DMS153 treated with DMSO at 0.1 percent for 48 hours (cell line): ENCODE measurements at regions not wholly inside any gene's neighbourhood (a gene's known extent, or its start where the extent isn't known, plus 50 kb on each side); places are given as distances from the start of the nearest gene placed in this dataset.

Experiments used
- DNase-seq: peaks from one replicate; lab custom pipeline; 2025; ENCODE audit not compliant: unreplicated experiment; lab: John Stamatoyannopoulos, UW

GRCh38 chr10:133007360-133007858 is 65.0 kb upstream of the CFAP46 start:
- DNase-seq: no peak

- DNase-seq: no peak
These were observed 64.4 kb upstream of the CFAP46 start for GRCh38 chr10:133006806-133007205.

DNA sequence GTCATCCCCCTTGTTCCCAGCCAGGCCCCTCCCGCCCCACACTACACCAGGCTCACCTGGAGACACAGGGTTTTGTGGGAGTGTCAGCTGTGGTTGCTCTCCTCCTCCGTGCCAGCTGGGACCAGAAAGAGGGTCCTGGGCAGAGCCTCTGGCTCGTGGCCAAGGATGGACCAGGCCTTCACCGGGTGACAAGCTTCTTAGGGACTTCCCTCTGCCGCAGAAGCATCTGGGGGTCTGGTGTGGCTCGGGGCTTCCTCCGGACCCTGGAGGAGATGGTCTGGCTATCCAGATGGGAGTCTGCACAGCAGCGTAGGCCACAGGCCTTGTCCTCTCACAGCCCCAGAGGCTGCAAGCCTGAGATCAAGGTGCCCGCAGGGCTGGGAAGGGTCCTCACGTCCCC is 63.8 kb upstream of the CFAP46 start:
- no peak for DNase-seq

DNA sequence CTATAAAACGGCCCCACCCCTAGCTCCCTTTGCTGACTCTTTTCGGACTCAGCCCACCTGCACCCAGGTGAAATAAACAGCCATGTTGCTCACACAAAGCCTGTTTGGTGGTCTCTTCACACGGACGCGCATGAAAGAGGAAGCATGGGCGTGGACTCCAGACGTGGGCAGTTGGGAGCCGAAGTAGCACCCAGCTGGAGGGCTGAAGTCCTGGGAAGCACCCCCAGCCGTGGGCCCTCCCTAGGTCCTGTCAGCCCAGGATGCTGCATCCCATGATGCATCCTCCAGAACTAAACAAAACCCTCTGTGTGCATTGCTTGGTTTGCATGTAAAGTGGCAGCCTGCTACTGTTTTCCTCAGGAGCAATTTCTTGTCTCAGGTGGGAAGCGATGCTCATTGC is 62.1 kb upstream of the CFAP46 start:
- no peak for DNase-seq

- DNase-seq: no peak
These were observed 60.8 kb upstream of the CFAP46 start for GRCh38 chr10:133003188-133003587.

DNA sequence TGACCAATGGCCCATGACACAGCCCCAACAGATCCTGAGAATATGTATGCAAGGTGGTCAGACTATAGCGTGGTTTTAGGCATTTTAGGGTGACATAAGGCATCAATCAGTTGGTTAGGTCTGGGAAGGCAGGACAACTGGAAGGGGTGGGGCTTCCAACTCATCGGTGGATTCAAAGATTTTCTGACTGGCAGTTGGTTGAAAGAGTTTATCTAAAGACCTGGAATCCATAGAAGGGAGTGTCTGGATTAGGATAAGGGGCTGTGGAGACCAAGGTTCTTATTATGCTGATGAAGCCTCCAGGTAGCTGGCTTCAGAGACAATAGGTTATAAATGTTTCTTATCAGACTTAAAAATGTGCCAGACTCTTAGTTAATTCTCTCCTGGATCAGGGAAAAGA is 60.3 kb upstream of the CFAP46 start:
- DNase-seq: no peak

GRCh38 chr10:133001114-133001513 is 58.7 kb upstream of the CFAP46 start:
- no peak for DNase-seq

GRCh38 chr10:133000648-133001047 is 58.3 kb upstream of the CFAP46 start:
- DNase-seq: no peak

- no peak for DNase-seq
These were observed 55.3 kb upstream of the CFAP46 start for GRCh38 chr10:132997517-132998265.

DNA sequence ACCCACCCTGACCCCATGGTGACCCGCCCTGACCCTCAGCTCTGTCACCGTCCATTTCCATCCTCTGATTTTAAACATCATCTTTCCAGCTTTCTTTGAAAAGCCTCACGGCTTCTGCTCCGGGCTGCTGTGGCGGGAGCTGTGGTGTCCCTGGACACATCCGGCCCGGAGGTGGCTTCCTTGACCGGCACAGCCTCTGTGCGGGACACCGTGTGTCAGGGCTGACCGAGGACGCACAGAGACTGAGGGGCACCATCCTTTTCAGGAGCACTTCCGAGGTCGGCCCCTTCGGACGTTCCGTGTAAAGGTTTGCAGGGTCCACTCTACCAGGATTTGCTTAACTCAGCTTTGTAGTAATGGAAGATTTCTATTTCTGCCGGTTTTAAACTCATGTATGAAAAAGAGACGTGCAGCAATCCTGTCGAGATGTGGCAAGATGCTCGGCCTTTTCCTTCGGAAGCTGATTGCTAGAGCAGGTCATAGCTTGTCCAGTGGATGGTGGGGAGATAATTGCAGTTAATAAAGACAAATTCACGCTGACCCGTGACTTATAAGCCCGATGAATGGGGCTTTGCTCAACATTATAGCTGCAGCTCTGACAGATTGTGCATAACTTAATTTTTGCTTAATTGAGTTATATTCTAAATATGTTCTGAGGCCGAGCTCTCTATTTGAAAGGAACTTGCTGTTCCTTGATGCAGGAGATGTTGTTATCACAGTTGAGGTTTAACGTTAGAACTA is 54.4 kb upstream of the CFAP46 start:
- no peak for DNase-seq

- DNase-seq: no peak
These were observed 53.7 kb upstream of the CFAP46 start for GRCh38 chr10:132995909-132996602.

- DNase-seq: no peak
These were observed 52.4 kb upstream of the CFAP46 start for GRCh38 chr10:132994811-132995210.

- no peak for DNase-seq
These were observed 51.9 kb upstream of the CFAP46 start for GRCh38 chr10:132994185-132994796.

DNA sequence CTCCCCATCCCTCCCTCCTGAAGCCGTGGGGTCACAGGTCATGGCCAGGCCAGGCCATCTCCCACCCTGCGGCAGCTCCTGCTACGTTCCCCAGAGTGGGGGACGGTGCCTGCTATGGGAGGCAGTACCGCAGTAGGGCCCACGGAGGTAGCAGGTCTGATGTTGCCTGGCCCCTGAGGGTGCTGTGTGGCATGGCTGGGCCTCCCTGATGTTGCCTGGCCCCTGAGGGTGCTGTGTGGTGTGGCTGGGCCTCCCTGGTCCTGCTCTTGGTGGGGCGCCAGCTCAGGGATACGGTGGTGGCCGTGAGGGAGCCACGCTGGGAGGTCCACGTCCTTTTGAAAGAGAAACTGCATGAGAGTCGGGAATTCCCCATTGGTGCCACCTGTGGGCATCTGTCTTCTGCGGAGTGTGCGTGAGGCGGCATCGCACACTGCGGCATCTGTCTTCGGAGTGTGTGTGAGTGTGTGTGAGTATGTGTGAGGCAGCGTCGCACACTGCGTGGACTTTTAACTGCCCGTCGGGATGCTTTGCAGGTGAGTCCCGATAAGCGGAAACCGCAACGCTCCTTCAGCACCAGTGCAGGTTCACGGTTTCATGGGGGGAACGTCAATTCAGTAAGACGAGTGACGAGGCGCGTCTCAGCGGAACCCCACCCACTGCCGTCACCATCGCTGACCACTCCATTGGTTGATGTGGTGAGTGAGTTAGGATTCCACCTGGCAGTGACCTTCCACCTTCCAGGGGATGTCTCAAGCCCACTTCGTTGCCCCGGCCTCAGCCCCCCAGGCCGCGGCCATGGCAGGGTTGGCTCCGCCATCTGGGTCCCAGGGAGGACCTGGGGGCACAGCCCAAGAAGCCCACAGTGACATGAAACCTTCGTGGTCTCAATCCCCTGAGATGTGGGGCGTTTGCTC is 51.2 kb upstream of the CFAP46 start:
- DNase-seq: no peak

DNA sequence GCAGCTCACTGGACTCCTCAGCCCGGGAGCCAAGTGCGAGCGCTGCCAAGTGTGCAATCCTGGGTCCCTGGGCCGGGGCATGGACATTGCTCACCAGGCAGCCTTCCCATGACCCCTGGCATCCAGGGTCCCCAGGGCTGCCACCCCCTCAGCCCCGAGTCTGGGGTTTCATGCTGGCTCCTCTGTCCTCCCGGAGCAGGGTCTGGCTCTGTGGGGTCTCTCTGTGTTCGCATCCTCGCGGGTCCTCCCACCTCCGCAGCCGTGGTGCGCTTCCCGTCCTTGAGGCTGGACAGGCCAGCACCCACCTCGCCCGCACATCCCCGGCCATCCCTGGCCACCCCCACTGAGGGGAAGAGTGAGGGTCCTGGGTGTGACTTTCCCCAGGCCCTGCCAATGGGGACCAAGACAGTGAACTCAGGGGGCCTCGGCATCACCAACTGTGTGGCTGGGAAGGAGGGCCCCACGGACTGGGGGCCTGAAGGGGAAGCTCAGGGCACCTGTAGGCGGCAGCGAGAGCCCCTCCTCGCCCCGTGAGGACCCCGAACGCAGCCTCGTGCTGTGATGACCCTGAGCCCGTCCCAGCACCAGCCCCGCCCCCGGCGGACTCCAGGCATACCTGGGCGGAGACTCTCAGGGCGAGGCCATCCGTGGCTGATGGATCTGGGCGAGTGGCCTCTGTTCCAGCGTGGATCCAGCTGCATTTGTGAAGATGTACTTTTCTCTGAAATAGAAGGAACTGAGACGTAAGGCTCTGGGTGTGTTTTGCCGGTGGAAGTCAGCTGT is 50.3 kb upstream of the CFAP46 start:
- DNase-seq: no peak
